Midbrain (tissue), 1 donor: ENCODE measurements at regions not wholly inside any gene's neighbourhood (a gene's known extent, or its start where the extent isn't known, plus 50 kb on each side); places are given as distances from the start of the nearest gene placed in this dataset.
"Not testable (repeated sequence)": the region's sequence is repeated elsewhere in the genome, so short reads cannot be mapped to it uniquely, and the experiment has no call there.

ENCODE experiments used
- DNase-seq: peaks from one replicate; lab custom pipeline; 2025; lab: John Stamatoyannopoulos, UW

DNA sequence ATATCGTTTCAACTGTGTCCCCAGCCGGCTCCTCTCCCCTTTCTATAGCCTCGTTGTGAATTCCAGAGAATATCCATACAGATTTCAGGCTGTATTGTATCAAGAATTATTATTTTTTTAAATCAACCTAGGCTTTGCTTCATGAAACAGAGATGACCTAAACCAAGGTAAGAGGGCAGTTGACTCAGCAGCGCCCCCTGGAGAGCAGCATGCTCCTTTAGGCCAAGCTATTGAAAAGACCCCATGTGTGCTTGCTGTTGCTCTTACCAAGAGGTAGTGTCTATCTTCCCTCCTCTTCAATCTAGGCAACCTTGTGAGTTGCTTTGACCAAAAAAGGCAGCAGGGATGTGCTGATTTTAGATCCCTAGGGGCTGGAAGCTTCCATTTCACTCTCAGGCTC lies 426.7 kb upstream of the SMIM21 start:
- DNase-seq = no peak

DNA sequence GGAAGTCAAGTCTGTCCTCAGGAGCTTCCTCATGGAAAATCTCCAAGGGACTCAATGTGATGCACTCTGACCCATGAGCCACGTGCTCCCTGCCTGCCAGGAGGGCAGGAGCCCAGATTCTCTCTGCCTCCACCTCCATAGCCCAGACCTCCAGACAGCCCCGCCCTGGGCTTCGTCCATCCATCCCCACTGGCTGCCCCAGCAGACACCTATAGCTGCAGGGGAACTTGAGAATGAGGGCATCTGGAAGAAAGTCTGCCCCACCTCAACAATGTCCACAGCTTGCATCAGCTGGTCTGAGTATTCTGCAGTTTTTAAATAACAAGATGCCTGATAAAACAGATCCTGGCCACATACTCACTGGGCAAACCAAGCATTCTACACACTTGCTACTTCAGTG lies 418.8 kb upstream of the SMIM21 start:
- no peak for DNase-seq

DNA sequence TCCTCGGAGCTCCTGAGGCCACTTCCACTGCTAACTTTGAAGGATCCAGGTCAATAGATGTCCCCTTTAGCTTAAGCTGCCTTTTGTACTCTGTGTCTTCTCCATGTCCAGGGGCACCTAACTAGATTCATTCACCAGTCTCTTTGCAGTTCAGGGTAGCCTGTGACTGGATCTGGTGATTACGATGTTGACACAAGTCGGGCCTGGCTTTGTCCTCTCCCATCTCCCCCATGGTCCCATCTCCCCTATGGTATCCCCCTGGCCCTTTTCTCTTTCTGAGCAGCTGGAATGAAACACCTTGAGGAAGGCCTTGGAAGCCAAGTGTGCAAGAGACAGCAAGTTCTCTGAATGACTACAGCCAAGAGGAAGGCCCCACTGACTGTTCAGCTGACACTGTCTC lies 417.9 kb upstream of the SMIM21 start:
- no peak for DNase-seq

DNA sequence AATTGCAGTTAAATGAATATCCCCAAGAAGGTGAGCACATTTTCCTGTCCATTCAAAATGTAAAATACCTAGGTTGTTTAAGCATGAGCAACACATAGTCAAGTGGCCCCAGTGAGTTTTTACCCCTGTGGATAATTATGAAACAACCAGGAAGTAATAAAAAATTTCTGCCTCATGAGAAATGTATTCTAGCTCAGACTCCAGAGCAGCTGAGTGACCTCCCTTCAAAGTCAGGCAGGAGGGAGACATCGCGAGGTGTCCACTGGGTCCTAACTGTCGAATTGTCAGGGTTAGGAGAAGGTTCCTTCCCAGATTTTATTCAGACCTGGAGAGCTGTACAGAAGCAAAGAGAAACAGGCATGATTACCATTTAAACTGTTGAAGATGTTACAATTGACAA lies 416.6 kb upstream of the SMIM21 start:
- DNase-seq = no peak

DNA sequence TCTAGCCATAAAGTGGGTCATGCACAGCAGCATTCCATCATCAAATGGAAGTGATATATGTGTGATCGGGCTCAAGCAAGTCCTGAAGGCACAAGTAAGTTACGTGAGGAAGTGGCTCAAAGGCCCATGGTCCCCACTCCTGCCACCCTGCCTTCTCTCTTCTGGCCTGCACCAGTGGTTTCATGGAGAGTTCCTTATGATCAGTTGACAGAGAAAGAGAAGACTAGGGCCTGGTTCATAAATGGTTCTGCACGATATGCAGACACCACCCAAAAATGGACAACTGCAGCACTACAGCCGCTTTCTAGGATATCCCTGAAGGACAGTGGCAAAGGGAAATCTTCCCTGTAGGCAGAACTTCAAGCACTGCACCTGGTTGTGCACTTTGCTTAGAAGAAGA lies 412.6 kb upstream of the SMIM21 start:
- DNase-seq = no peak

DNA sequence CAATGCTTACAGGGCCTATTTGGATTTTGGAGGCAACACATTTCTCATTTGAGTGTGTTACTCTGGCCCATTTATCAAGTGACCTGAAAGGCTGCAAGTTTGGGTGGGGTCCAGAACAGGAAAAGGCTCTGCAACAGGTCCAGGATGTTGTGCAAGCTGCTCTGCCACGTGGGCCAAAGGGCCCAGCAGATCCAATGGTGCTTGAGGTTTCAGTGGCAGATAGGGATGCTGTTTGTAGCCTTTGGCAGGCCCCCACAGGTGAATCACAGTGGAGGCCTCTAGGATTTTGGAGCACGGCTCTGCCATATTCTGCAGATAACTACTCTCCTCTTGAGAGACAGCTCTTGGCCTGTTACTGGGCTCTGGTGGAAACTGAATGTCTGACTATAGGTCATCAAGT lies 412.2 kb upstream of the SMIM21 start:
- DNase-seq = not testable (repeated sequence)

DNA sequence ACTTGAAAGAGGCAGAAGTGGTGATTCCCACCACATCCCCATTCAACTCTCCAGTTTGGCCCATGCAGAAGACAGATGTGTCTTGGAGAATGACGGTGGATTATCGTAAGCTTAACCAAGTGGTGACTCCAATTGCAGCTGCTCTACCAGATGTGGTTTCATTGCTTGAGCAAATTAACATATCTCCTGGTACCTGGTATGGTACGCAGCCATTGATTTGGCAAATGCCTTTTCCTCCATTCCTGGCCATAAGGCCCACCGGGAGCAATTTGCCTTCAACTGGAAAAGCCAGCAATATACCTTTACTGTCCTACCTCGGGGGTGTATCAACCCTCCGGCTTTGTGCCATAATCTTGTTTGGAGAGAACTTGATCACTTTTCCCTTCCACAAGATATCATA lies 411.5 kb upstream of the SMIM21 start:
- DNase-seq = no peak

DNA sequence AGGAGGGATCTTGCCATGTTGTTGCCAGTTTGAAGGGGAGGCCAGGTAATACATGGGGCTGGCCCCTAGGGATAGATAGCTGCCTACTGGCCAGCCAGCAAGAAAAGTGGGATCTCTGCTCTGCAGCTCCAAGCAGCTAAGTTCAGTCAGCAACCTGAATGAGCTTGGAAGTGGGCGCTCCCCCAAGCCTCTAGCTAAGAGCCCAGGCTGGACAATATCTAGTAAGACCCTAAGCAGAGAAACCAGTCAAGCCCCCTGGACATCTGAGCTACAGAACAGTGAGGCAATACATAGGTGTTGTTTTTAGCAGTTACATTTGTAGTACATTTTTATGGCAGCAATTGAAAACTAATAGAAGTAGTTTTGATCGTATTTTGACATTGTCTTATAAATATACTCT lies 409.8 kb upstream of the SMIM21 start:
- no peak for DNase-seq

DNA sequence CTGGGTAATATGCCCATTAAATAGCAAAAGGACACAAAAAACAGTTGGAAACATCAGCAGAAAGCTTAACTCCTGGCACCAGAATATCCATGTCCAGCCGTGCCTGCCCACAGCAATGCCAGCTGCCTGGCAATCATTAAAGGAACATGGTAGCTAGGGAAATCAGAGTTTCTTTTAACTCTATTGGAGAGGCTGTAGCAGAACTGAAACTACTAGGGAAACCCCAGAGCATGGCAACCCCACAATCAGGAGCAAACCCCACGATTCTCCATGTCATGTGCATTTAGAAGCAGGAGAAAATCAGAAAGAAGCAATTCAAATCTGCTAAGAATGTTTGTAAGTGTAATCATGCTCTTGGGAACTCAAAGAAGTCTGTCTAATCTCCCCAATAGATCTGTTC lies 409.0 kb upstream of the SMIM21 start:
- DNase-seq = no peak

DNA sequence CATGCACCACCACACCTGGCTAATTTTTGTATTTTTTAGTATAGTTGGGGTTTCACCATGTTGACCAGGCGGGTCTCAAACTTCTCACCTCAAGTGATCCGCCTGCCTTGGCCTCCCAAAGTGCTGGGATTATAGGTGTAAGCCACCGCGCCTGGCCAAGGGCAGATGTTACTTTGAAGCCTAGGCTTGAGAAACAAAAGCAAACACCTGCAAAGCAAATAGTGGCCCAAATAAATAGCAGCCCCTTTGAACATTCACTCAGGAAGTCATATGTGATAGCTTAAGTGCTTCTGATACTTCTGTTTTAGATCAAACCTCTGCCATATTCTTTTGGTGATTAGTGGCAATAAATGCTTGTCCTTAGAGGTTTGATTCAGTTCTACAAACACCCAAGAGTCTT lies 404.5 kb upstream of the SMIM21 start:
- DNase-seq = no peak

DNA sequence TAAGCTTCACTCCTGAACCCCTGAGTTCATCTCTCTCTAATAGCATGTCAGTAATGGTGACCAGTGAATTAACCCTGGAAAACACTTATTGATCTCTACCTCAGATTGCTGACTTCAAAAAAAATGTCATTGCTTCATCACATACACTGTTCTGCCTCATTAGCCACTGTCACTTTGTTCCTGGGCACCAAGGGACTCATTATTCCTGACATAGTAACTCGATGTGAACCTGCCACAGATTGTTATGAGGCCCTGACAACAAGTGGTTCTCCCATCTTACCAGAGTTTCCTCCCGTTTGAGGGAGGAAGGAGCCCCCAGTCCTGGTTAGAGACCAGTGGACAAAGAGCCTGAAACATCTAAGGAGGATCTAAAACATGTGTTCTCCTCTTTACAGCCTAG lies 403.3 kb upstream of the SMIM21 start:
- no peak for DNase-seq

DNA sequence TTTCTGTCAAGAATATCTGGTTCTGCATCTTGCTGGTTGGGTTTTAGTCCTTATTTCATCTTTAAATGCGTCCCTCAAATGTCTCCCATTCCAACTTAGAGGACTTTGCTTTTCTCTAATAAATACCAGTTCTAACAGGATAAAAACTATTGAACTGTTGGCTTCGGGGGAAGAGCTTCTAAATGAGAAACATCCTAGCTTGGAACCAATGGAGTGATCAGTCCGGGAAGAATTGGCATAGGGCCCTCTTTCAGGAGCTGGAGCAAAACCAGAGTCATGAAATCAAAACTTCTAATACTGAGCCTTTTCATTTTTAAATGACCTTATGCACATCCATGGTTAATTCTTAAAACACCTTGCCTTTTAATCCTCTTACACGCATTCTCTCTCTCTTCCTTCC lies 401.6 kb upstream of the SMIM21 start:
- DNase-seq = no peak

DNA sequence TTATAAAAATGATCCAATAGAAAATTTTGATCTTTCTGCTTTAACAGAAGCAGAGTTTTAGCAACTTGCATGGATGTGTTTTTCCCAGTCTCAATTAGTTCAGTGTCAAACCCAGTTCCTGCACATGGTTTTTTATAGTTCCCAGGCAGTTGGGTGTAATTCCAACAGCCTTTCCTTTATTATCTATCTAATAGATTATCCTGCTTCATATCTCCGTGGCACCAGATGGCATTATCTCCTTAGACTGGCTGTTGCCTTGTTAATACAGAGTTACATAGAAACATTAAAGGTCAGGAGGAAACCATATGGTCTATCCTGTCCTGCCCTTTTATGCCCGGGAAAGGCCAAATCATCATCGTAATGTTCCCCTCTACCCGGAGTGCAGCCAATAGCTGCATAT lies 400.9 kb upstream of the SMIM21 start:
- DNase-seq = no peak

DNA sequence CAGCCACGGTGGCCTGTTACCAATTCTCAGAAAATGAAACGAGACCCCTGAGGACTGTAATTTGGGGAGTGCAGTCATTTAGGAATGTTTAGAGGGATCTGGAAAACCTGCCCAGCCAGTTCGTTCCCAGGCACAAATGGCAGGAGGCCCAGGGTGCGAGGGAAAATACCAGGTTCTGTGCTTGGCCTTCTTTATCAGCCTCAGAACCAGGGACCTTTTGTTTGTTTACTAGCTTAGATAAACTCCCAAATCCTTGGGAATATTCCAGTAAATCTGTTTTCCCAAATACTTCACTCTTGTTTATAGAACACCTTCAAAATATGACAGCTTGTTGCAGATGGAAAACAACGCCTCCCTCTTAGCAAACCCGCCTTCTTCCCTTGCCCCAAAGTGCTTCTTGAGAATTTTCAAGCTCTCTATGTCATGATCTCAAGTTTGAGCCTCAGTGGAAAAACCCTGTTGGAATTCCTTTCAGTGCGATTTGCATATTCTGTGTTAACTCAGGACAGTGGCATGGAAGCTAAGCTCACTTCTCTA lies 400.3 kb upstream of the SMIM21 start:
- no peak for DNase-seq

DNA sequence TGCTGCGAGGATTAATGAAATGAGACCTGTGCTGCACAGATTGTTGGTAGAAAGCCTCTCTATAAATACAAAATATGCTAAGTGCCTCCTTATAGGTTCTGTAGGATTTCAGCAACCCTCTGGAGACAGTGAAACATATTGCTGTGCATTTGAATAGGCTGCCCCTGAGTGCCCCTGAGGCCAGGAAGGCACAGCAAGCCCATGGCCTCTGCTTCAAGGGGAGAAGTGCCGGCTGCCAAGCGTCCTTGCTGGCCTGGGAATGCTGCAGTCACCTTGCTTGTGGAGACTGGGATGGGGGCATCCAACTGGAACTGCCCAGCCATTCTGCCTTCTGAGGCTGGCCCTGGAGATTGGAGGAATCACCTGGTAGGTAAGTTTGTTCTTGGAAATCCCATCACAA lies 397.2 kb upstream of the SMIM21 start:
- no peak for DNase-seq

DNA sequence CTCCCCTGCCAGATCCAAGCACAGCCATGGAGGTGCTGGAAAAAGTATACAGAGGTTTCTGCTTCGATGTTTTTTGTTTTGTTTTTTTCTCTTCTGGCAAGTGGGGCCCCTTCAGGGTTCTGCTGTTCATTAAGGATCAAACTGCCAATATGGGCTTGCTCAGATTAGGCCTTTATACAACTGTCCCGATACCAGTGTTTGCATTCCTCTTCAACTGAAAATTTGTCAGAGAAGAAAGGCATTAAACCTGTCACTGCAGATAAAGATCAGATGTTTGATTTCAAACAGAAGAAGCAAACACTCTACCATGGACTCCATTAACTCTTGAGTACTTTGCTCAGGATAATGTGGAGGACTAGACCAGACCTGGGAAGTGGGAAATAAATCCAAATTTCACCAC lies 396.0 kb upstream of the SMIM21 start:
- no peak for DNase-seq

DNA sequence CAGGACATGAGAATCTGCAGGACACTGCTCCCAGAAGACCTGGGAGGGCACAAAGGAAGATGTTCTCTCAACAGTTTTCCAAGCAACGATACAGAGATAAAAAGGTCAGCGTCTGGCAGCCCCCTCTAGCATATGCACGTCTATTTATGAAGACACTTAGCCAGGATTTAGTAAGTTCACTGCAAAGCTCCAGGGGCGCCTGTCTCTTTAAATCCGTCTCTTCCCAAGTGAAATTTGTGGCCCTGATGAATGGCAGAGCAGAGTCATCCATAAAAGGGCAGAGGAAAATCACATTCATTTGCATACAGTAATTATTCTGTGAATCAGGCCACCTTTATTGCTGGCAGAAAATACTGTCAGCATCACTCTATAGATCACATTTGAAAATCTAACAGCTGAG lies 390.9 kb upstream of the SMIM21 start:
- DNase-seq = no peak

DNA sequence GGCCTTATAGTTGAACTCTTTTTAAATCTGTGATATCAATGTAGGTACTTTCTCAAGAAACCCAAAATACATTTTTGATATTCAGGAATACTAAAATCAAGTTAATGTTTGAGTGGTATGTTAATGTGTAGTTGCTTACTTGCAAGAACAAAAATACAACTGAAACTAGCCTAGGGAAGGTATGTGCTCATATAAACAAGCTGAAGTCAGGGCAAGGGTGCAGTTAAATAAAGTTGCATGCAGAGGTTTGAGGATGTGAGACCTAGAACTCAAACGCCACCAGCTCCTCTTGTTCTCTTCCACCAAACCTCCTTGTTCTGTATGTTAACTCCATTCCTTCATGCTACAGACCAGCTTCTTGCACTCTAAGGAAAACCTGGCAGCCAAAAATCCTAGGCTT lies 388.3 kb upstream of the SMIM21 start:
- no peak for DNase-seq

DNA sequence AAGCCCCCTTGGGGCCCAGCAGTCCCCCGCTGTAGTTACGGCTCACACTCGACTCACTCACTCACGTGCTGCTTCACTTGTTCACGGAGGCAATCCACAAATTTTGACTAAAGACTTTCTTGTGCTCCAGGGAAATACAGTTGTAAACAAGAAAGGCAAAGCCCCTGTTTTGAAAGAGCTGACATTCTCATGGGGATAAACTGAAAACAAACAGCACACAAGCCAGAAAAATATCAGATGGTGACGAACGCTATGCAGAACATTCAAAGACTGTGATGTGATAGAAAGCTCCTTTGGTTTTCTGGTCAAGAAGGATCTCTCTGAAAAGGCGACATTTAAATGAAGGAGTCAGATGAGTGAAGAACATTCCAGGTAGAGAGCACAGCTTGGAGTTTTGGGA lies 385.3 kb upstream of the SMIM21 start:
- DNase-seq = no peak

DNA sequence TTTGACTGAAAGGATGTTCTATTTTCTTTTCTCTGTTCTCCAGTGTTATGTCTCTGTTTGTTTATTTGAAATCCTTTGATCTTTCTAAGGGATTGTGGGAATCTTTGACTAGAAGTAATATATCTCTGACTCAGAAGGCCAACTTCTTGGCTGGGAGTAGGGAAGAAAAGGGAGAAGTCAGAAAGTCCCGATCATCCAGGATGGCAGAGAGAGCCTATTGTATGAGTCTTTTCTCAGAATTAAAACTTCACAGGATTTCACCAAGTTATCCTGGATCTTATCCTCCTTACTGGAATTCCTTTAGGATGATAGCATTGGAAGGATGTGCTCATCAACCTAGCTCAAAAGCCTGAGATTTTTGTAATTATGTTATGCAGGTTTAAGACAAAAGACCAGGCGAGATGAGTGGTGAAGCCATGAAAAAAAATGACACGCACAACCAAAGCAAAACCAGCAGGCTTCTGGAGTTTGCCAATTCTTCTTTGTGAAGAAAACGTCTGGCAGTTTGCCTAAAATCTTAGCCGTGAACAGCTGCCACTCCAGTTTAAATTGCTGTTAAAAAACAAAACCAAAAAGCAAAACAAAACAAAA lies 383.6 kb upstream of the SMIM21 start:
- no peak for DNase-seq

DNA sequence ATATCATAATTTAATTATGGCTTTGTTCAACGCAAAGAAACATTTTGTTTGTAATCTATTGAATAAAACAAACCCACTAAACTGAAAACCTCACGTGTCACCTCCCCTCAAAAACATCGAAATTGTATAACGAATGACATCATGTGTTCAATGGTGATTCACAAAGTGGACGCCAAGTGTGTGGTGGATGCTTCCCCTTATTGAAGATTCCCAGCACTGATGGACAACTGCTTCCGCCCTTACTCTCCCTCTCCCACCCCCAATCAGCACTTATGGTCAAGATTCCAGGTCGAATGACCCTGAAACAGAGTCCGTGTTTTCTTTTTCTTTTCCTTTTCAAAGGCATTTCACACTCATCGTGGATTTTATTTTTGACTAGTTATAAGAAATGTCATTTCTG lies 383.0 kb upstream of the SMIM21 start:
- no peak for DNase-seq

DNA sequence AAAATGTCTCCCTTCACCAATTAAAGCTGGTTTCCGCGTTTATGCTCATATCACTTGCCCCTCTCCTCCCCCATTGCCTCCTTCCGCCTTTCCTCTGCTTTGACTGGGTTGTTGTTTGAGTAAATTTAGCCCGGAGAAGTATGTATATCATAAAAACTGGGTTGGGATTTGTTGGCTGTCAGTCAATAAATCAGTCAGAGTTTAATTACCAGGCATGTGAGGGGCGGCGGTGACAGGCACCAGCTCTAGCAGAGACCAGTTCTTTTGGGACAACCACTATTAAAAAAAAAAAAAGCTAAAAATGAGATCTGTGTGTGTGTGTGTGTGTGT lies 382.4 kb upstream of the SMIM21 start:
- no peak for DNase-seq

DNA sequence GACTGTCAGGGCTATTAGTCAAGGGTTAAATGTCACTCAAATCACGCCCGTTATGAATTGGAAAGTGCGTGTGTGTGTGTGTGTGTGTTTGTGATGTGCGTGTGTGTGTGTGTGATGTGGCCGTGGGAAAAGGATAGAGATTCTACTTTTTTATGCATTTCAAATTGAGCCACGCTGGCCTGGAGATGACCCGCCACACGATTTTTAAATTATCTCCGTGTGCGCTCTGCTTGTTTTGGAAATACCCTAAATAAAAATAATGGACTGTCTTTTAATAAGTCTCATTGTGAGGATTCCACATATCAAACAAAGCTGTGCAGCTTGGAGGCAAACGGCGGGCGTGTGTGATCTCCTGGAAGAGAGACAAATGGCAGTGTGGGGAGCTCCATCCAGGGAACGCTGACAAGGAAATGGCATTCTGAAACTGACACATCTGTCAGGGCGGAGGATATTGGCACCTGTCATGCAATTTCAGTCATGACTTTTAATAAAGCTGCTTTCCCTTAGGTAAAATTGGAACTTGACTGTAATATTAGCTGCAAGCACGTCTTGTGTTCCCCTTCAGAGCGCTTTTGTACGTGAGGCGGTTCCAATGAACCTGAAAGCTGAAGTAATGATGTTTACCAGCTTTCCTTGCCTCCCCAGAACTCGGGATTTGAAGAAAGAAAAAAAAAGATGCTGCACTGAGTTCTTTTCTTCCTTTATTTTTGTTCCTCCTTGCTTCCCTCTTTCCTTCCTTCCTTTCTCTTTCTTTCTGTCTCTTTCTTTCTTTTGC lies 381.8 kb upstream of the SMIM21 start:
- no peak for DNase-seq

DNA sequence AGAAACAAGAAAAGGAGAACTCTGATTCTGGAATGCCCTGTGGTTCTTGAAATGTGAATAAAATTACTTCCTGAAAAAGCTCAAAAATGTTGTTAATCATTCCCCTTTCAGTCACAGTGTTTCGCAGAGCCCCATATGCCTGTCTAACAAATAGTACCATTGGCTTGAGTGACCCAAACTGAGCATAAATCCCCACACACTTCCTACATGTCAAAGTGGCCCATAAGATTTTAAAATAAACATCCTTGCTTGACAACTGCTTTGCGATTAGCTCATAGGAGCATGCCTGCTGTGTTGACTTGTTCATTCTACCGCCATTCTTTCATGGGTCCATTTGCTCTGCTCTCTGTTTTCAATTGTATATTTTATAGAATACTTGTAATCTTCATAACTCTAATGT lies 377.8 kb upstream of the SMIM21 start:
- no peak for DNase-seq
